DND-41 (cell line): ENCODE measurements at regions not wholly inside any gene's neighbourhood (a gene's known extent, or its start where the extent isn't known, plus 50 kb on each side); places are given as distances from the start of the nearest gene placed in this dataset.

Experiments
- ATAC-seq: fragments of 200-7000 bp; cut with Tn5 transposase; 3 replicates; pipeline ENCODE4 v1.9.1; 2021; ENCODE audit warnings: low read depth; ENCODE audit not compliant: insufficient read depth
- DNase-seq: peaks from one replicate; pipeline ENCODE4 v3.0.0-alpha.2; 2020
- H2AFZ ChIP-seq: 2 replicates; pipeline ENCODE4 v1.6.0; 2012; ENCODE audit warnings: low read depth, low read length
- H3K27ac ChIP-seq: 2 replicates; pipeline ENCODE4 v1.5.1; 2012; ENCODE audit warnings: low read length, inconsistent platforms
- H3K27me3 ChIP-seq: fragments of 200-600 bp; sonication (generic); 2 replicates; pipeline ENCODE4 v1.6.0; 2012; ENCODE audit warnings: low read length, mild to moderate bottlenecking, inconsistent platforms; ENCODE audit not compliant: insufficient read depth, poor library complexity
- H3K36me3 ChIP-seq: 2 replicates; pipeline ENCODE4 v1.5.1; 2012; ENCODE audit warnings: low read length, inconsistent platforms; ENCODE audit not compliant: insufficient read depth
- H3K4me1 ChIP-seq: 2 replicates; pipeline ENCODE4 v1.5.1; 2012; ENCODE audit warnings: mild to moderate bottlenecking, low read length; ENCODE audit not compliant: insufficient read depth
- H3K4me2 ChIP-seq: 2 replicates; pipeline ENCODE4 v1.6.0; 2012; ENCODE audit warnings: mild to moderate bottlenecking, moderate library complexity, low read length, inconsistent platforms; ENCODE audit not compliant: insufficient read depth
- H3K4me3 ChIP-seq, 2 experiments: fragments of 200-600 bp in 1 of 2; shearing (Covaris generic) in 1 of 2; 2 replicates each; pipeline ENCODE4 v1.5.1; 2012 to 2016; ENCODE audit warnings: inconsistent platforms in 2 of 2, low read length in 2 of 2, mild to moderate bottlenecking in 2 of 2, low read depth in 1 of 2, moderate library complexity in 1 of 2
- H3K79me2 ChIP-seq: 2 replicates; pipeline ENCODE4 v1.6.0; 2012; ENCODE audit warnings: low read length, inconsistent platforms; ENCODE audit not compliant: insufficient read depth
- H3K9ac ChIP-seq: 2 replicates; pipeline ENCODE4 v1.6.0; 2012; ENCODE audit warnings: low read depth, mild to moderate bottlenecking, inconsistent platforms, low read length, moderate library complexity
- H3K9me3 ChIP-seq: 2 replicates; pipeline ENCODE4 v1.5.1; 2012; ENCODE audit warnings: low read length, moderate library complexity, mild to moderate bottlenecking, inconsistent platforms; ENCODE audit not compliant: insufficient read depth, severe bottlenecking
- H4K20me1 ChIP-seq: 2 replicates; pipeline ENCODE4 v1.6.0; 2012; ENCODE audit warnings: low read length; ENCODE audit not compliant: insufficient read depth
- CTCF ChIP-seq: IDR thresholded peaks from 2 replicates; pipeline ENCODE4 v1.5.1; 2012; ENCODE audit warnings: borderline replicate concordance, low read length, moderate library complexity, mild to moderate bottlenecking; ENCODE audit not compliant: poor library complexity, severe bottlenecking; ENCODE audit errors: extremely low read depth
- EZH2 ChIP-seq: IDR thresholded peaks from 3 replicates; pipeline ENCODE4 v1.6.1; 2012; ENCODE audit warnings: borderline replicate concordance, low read depth, mild to moderate bottlenecking, moderate library complexity, low read length, inconsistent platforms; ENCODE audit not compliant: severe bottlenecking

DNA sequence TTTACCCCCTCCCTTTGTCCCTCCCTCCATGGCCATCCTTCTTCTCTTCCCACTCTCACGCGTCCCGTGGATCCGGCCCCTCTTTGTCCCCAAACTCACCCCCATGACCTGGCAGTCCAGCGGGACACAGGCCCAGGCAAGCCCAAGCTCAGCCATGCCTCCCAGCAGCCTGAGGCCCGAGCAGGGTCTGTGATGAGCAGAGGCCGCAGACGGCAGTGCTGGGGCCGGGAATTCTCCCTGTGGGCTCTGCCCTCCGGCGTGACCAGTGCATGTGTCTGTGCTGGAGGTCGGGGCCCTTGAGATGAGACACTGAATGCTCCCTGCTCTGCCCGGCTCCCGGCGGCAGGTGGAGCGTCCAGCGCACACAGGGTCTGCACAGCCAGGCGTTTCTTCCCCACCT is 237.9 kb downstream of the BRD1 start:
- ATAC-seq (no peak), DNase-seq (no peak)
- Histone ChIP-seq H3K4me3 (no peak overlapping the region), H3K4me1 (no peaks in the 10 kb centered on the region), H2AFZ (no peak overlapping the region), H3K27me3 (no peaks in the 10 kb centered on the region), H4K20me1 (no peaks in the 10 kb centered on the region), H3K79me2 (no peaks in the 10 kb centered on the region), H3K9ac (no peak overlapping the region), H3K36me3 (no peaks in the 10 kb centered on the region), H3K27ac (no peak overlapping the region), H3K9me3 (no peaks in the 10 kb centered on the region), H3K4me2 (no peak overlapping the region)
- TF ChIP-seq CTCF: no peak

- no peak overlapping the region for H3K4me2 ChIP-seq
- H3K27ac ChIP-seq: no peak overlapping the region
- no peak overlapping the region for H2AFZ ChIP-seq
- no peak overlapping the region for H3K4me3 ChIP-seq
- no peaks in the 10 kb centered on the region for H3K4me1 ChIP-seq
- H3K79me2 ChIP-seq: no peaks in the 10 kb centered on the region
- H3K27me3 ChIP-seq: no peaks in the 10 kb centered on the region
- H3K36me3 ChIP-seq: no peaks in the 10 kb centered on the region
- no peaks in the 10 kb centered on the region for H4K20me1 ChIP-seq
- no peaks in the 10 kb centered on the region for H3K9me3 ChIP-seq
- DNase-seq (no peak), ATAC-seq (no peak)
- TF ChIP-seq EZH2: no peak
- TF ChIP-seq CTCF: no peak
- no peak overlapping the region for H3K9ac ChIP-seq
Observed at GRCh38 chr22:49589301-49589700, 238.4 kb downstream of the BRD1 start.

DNA sequence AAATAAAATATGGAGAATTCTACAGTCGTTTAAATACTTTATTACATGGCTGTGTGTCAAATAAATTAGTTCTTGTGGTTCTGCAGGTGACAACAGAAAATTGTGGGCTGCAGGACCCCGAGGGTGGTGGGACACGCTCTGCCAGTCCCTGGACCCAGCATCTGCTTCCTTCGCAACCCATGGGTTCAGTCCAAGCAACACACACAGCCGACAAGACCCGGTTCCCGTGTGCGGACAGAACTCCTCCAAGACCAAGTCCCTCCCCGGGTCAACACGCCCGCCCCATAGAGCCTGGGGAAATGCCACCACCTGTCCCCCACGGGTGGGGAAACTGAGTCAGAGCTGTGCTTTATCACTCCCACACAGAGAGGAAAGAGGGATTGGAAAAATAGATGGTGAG is 238.9 kb downstream of the BRD1 start:
- H2AFZ ChIP-seq: no peak overlapping the region
- no peak overlapping the region for H3K9ac ChIP-seq
- H3K9me3 ChIP-seq: no peaks in the 10 kb centered on the region
- no peak overlapping the region for H3K4me3 ChIP-seq
- H3K4me2 ChIP-seq: no peak overlapping the region
- H3K27ac ChIP-seq: no peak overlapping the region
- H4K20me1 ChIP-seq: no peaks in the 10 kb centered on the region
- DNase-seq (no peak), ATAC-seq (no peak)
- no peak for TF ChIP-seq CTCF
- TF ChIP-seq EZH2: no peak
- no peaks in the 10 kb centered on the region for H3K36me3 ChIP-seq
- no peaks in the 10 kb centered on the region for H3K79me2 ChIP-seq
- no peaks in the 10 kb centered on the region for H3K27me3 ChIP-seq
- no peaks in the 10 kb centered on the region for H3K4me1 ChIP-seq

DNA sequence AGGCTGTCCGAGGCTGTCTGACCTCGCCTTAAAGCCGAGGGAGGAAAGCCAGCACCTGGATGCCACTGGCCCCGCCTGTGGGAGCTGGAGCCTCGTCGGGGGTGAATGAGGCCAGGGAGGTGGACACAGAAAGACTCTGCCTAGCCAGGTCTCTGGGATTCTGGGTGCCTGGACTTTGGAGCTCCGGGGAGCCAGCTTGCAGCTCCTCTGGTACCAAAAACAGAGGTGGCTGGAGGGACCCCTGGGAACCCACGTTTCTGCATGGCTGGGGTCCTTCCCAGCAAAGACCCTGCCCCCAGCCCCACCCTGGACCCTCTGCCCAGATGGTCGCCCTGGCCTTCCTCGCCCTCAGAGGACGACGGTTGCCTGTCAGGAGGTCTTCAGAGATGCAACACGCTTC is 239.7 kb downstream of the BRD1 start:
- DNase-seq: no peak
- Histone ChIP-seq H3K36me3 (no peaks in the 10 kb centered on the region), H2AFZ (no peak overlapping the region), H3K4me2 (no peak overlapping the region), H3K9me3 (no peaks in the 10 kb centered on the region), H3K9ac (no peak overlapping the region), H3K79me2 (no peaks in the 10 kb centered on the region), H3K27ac (no peak overlapping the region), H4K20me1 (no peaks in the 10 kb centered on the region), H3K4me3 (no peak overlapping the region), H3K27me3 (no peaks in the 10 kb centered on the region), H3K4me1 (no peaks in the 10 kb centered on the region)
- no peak for ATAC-seq
- no peak for TF ChIP-seq EZH2
- no peak for TF ChIP-seq CTCF
